Fibroblast of gingiva (primary cell): ENCODE measurements at regions not wholly inside any gene's neighbourhood (a gene's known extent, or its start where the extent isn't known, plus 50 kb on each side); places are given as distances from the start of the nearest gene placed in this dataset.
A peak's percentile ranks its signal among the peaks of the same experiment; 100 is the strongest.
"Not testable (repeated sequence)": the region's sequence is repeated elsewhere in the genome, so short reads cannot be mapped to it uniquely, and the experiment has no call there.

Source experiments
- DNase-seq: peaks from one replicate; pipeline ENCODE4 v3.0.0-alpha.2; 2011; ENCODE audit warnings: low read depth

DNA sequence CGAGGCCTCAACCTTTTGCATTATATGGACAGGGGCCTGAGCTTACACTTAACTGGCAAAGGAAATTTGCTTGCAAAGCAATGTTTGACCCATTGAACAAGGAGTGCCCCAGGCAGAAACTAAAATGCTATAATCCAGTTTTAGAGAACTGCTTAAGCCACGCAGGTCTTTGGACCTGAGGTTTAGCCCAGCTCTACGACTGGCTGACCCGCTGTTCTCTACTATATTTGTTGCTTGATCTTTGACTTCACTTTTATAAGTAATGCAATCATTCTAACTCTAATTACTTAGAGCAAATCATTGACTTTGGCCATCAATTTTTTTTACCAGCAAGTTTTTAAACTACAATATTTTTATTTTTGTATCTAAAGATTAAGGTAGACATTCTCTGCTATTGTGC is 268.8 kb downstream of the MREG start:
- DNase-seq, result no peak

DNA sequence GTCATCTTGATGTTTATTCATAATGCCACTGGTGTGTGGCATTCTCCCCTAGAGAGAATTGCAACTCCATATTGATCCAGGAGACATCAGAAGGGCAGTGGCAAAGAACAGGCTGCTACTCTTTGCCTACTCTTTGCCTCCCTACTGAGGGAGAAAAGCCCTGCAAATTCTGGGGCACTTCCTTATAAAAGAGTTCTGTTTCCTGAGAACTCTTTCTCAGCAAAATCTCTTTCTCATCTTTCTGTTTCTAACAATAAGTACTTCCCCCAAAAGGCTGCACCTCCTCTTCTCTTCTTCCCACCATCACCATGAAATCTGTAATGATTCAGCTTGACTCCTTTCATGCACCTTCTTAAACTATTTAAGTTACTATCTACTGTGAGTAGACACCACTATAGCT is 270.3 kb downstream of the MREG start:
- DNase-seq, result no peak

DNA sequence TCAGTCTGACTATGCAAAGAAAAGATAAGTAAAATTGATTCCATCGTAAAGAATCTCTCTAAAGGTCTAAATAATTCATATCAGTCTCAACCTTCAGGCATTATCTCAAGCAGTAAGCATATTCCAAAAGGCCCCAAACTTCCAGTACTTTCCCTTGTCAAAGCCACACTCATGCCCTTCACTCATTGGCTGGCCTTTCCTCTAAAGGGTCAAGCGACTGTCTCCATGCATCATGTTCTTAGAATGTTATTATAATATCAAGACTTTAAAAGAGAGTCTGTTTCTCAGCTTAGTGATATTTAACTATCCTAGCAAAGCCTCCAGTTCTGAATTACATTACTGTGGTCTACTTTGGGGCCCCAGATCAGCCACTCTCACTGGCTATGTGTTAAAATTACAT is 271.3 kb downstream of the MREG start:
- no peak for DNase-seq

DNA sequence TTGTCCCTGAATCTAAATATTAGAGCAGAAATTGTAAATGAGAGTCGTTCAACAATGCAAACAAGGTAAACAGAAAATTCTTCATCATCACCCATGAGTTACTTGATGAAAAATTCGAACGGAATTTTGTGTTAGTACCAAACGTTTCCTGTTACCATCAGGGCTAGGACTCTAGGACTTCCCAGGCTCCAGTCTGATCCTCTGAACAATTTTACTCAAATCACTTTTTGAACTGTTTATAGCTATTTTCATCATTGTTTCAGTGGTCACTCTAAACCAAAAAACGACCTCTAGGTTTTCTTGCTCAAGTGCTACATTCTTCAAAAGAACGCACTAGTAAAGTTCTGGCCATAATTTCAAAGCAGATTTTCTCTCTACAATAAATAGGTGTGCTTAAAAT is 273.3 kb downstream of the MREG start:
- no peak for DNase-seq

DNA sequence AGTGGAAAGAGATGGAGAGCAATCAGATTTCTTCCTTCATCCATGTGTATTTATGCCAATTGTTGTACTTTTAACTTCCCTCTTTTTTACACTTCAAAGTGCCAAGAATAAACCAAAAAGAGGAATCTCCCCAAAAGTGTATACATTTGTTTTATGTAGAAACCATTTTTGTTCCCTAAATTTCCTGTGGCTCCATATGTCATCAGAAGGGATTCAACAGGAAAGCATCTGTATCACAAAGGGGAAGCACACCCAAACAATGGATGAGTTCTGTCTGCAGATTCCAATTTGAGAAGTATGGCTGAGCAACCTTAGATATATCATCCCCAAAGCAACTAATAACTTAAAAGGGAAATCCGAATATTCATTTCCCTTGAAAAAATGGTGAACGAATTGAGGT is 275.0 kb downstream of the MREG start:
- no peak for DNase-seq

DNA sequence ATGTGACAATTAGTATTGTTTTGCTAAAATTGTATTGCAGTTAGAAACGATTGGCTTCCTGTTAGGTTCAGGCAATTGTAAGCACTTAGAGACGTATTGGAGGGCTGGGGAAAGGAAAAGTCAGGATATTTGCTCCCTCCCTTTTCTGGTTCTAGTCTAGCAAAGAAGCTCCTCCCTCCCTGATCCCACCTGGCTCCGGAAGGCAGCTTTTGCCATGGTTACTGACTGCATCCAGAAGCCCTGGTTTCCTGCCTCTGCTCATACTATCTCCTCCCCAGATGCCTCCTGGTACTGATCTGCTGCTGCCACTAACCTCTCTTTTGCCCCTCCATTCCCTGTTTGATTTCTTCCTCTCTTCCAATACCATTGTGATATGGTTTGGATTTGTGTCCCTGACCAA is 275.9 kb downstream of the MREG start:
- no peak for DNase-seq

DNA sequence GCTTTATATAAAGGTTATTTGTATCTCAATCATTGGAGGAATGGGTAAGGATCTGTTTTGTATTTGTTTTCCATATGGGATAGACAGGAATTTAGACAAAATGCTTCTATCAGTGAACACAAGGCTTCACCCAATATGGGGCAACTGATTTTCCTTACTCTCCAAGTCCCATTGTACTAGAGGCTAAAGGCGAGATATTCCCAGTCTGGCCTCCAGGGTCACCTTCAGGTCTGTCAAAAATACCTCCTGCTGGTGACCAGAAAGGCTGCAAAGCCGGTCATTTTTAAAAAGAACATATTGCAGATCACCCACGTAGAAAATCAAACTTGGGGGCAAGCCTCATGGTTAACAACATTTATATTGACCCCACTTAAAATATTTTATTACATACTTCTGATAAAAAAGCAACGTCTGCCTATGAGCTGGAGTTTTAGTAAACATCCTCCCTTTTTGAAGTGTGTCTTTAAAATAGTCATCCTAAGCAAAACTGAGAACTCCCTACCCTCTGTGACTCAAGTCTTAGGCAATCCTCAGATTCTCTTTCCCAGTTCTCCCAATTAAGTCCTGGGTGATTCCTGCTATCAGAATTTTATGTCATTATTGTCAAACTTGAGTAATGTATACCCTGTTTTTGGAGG is 276.6 kb downstream of the MREG start:
- DNase-seq, result peak; percentile 72

DNA sequence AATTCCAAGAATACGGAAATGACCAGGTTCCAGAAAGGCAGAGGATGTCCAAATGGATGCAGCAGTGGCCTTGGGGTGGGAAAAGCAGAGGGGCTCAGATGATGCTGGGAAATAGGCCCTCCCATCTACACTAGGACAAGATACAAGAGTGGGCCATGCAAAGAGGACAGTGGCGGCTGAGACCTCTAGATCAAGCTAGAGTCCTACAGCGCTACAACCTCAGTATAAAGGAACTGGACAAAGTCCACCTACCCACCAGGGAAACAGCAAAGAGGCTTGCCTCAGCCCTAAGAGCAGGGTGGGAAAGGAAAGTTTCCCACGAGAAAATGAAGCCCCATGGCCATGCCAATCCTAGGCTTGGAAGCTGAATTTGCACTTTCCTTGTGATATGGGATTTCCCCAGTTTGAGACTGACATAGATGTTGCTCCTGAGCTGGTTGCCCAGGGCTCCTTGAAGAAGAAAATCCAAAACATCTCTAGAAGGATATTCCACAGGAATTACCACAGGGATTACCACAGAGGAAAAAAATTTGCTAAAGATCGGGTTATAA is 282.2 kb downstream of the MREG start:
- no peak for DNase-seq

DNA sequence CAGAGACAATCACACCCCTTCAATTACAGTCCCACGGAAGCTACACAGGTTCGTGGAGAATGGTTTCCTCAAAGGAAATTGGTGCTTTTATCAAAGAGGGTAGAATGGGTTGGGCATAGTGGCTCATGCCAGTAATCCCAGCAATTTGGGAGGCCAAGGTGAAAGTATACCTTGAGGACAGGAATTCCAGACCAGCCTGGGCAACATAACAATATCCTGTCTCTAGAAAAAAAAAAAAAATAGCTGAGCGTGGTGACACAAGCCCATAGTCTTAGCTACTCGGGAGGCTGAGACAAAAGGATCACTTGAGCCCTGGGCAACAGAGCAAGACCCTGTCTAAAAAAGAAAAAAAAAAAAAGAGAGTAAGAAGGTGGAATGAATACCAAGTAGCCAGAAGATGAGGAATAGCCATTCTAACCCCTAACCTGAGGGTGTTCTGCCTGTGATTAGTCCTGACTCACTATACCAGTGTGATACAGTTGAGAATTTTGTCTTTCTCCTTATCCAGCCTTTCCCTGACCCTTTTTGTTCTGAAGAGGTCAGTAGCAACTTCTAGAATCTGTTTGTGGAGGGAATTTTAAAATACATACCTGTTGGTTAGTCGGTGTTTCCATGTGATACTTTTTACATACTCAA is 283.2 kb downstream of the MREG start:
- DNase-seq, result no peak

DNA sequence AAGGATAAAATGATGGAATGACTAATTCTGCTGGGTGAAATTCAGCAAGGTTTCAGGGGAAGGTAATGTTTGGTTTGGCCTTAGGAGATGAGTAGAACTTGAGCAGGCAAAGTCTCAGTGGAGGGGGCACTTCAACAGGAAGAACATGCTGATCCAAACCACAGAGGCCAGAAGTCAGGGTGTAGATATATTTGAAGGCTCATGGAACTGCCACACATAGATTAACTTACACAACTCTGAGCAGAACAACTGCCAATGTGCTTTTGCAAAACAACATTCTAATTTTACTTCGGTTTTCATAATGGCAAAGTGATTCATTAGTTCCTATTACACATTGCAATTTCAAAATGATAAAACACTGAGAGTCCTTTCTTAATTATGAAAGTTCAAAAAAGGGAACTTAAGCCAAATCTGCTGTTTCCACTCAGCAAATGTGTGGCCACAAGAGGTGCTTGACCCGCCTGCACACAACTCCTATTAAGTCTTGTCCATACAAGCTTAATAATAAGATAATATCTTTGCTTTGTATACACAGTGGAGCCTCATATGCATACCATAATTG is 284.8 kb downstream of the MREG start:
- DNase-seq, result peak; percentile 99

DNA sequence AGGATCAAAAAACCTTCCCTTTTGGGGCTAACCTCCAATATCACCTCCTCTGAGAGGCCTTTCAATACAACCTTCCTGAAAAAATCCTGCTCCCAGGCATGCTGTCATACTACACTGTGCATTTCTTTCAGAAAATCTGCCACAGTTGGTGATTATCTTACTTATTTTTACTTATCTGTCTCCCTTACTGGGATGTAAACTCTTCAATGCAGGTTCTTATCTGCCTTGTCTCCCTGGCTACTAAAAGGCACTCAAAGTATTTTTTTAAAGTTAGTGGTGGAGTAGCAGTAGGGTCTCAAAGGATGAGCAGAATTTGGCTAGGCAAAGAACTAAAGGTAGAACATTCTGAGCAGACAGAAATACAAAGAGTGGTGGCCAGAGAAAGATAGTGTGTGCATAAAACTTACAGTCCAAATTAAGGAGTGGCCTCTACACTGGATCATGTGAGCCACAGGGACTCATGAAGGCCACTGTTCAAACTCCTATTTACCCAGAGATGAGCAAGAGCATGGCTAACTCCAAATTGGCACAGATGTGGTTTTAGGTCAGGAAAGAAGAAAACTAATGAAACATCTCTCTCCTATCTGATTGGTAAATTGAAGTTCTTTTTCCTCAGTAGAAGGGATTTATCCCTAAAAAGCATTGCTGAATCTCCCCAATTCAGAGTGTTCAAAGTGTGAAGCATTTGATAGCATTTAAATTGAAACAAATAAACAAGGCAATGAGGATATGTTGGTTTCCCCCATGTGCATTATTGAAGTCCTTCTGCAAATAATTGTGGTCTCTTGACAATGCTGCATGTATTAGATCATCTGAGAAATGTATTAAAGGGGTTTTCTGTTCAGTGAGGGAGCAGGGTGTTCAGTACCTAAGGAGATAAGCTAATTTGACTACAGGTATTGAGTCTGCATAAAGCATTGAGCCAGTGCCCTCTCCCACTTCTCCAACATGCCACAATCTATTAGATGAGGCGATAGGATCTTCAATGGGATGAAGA is 285.5 kb downstream of the MREG start:
- DNase-seq, result peak; percentile 48

DNA sequence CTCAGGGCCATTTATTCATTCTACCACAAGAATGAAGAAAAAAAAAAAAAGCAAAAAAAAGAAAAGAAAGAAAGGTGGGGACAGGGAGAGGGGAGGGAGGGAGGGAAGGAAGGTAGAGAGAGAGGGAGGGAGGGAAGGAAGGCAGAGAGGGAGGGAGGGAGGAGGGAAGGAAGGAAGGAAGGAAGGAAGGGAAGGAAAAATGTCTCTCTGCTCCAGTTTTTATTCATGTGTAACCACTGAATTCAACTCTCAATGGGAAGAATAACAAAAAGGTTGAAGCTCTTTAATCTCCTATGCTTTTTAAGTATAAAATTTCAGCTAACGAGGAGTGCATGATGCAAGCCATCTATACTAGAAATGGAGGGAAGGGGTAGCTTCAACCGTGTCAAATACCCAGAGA is 287.3 kb downstream of the MREG start:
- no peak for DNase-seq

DNA sequence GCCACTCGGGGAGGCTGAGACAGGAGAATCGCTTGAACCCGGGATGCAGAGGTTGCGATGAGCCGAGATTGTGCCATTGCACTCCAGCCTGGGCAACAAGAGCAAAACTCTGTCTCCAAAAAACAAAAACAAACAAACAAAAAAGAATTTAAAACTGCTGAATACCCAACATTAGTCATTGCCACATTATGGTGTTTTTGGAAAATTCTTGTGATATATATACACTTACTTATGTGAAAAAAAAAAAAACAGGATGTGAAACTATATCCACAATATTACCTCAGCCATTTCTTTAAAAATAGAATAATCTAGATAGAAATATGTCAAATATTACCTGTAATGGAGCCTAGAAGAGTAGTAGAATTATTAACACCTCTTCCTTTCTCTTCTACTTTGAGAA is 288.3 kb upstream of the FN1 start:
- no peak for DNase-seq

DNA sequence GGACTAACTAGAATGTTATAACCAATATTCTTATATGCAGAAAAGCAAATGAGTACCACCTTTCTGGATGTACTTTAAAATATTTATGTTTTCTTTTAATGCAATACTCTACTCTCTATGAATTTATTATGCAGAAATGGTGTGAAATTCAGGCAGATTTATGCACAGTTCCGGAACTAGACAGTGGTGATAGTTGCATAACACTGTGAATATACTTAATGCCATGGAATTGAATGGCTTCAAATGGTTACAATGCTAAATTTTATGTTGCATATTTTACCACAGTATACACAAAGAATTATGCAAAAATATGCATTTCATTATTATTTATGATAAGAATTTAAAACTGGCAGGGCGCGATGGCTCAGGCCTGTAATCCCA is 287.8 kb upstream of the FN1 start:
- no peak for DNase-seq

DNA sequence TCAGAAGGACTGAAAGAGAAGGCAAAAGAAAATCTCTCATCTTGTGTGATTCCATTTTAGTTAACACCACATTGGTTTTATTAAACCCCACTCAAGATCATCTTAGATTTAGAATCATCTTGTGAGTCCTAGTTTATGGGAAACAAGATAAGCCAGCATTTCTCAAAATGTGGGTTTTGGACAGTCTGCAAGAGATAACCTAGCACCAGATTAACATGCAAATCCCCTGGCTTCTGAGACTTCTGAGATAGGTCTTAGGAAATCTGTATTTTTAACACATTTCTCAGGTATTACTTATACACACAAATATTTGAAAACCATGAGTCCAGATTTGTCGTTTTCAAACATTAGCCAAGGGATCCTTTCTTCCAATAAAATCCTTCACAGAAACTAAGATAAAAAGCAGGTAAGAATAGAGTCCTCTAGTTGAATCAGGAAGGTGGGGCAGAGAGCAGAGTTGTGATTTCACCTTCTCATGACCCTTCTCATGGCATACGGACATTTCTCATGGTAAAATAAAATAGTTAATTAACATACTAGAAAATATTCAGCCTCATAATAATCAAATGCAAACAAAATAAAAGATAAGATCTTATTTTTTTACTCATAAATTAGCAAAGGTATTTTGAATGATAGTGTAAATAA is 287.2 kb upstream of the FN1 start:
- DNase-seq, result no peak

DNA sequence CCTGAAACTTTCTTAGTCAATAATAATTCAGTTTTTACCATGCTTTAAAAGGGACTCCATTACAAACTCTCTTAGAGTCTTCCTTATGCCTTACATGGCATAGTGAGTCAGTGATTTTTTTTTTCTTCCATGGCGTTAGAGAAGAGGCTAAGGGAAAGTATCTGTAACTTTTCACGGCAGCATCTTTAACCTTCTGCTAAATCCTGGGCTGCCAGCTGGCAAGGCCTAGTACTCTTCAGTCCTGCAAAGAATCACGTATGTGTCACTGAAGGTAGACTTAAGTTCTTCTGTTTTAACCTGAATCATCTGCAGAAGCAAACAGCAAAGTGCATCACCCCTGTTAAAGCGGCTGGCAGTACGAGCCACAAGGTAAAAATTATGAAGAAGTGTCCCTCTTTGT is 286.3 kb upstream of the FN1 start:
- DNase-seq, result no peak

DNA sequence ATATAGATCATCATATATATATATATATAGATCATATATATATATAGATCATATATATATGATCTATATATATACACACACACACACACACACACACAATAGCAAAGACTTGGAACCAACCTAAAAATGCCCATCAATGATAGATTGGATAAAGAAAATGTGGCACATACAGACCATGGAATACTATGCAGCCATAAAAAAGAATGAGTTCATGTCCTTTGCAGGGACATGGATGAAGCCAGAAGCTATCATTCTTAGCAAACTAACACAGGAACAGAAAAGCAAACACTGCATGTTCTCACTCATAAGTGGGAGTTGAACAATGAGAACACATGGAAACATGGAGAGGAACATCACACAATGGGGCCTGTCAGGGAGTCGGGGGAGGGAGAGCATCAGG is 285.6 kb upstream of the FN1 start:
- DNase-seq, result not testable (repeated sequence)

DNA sequence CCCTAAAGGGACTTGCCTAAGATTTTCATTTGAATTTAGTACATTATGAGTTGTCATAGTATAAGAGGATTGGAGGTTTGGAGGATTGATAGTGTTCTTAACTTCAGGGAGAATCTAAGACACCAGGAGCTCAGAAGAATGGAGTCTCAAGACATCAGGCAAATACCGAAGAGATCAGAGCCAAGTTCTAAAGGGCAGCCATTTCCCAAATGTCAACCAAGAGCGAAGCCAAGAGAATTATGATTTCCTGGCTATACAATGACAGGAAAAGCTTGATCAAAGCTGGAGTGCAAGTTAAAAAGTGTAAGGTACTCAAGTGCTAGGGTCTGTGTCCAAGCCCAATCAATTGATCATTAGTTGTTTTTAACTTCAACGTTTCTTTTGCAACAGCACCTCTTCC is 283.0 kb upstream of the FN1 start:
- DNase-seq, result no peak

DNA sequence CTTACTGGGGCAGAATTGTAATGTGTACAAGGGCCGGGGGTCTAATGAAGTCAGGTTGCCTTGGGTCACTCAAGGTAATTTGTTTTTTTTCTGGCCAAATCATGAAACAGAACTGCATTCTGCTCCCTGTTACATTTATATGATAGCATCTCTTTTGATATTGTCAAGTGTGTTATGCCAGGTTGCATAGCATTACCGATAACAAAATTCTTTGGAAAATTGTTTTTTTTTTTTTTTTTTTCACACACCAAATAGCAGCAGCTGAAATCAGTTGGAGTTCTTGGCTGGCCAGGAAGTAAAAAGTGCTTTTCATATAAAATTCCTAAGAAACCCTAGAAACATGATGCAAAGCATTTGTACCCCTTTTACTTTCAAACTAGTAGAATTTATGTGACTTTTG is 282.6 kb upstream of the FN1 start:
- no peak for DNase-seq

DNA sequence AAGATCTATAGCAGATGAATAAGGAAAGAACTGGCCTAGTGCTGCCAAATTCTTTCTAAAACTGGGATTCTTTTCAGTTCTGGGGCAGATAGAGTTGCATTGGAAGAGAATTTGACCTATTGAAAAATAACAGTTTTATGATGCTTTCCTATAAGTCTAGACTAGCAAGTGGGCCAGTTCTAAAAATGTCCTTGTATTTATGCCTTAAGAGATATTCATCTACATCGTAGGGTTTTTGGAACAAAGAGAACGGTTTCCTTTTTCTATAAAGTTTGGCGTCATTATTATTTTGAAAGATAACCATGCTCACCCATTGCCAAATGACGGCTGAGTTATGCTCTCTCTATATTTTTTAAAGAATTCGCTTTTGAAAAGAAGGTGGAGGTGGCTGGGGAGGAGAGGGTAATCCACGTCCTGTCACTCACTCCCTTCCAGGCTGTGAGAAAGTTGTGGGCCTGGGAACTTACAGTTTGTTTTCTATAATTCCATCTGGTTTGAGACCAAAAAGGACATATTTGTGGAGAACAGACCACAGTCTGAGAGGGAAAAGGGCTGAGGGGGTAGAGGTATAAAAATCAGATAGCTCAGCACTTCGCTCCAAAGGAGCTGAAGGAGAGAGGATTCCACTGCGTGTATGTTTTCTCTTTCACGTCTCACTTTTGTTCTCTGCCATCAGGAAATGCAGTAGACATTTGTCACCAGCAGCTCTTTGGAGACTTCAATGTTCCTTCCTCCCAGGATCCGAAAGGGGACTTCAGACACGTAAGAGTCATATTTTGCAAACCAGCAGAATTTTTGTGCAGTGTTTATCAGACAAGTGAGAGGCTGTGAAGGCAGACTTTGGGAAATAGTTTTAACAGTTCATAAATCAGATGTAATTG is 281.9 kb upstream of the FN1 start:
- no peak for DNase-seq

DNA sequence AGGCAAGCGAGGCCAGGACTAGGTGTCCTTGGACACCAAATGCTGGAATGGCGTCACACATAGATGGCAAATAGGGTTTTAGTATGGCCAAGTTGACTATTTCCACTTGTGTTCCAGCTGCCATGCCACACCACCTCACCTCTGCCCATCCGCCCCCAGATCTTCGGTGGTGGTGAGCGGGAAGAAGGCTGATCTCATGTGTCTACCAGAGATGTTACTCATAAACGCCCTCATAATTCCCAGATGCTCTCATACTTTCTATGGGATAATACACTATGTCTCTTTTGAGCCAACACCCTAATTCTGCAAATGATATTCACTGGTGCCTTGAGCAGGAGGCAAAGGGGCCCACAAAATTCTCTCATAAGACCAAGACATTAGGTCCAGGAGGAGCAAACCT is 281.1 kb upstream of the FN1 start:
- DNase-seq, result no peak
